GM20431 (cell line): ENCODE measurements at regions not wholly inside any gene's neighbourhood (a gene's known extent, or its start where the extent isn't known, plus 50 kb on each side); places are given as distances from the start of the nearest gene placed in this dataset.

Experiments used
- in situ Hi-C: fragments of 300-500 bp; cut with MseI, MboI; formaldehyde crosslinking; loops from one replicate; pipeline ENCODE4 v1.15.0; 2020; ENCODE audit warnings: low sequenced_read_pairs; ENCODE audit not compliant: unreplicated experiment

DNA sequence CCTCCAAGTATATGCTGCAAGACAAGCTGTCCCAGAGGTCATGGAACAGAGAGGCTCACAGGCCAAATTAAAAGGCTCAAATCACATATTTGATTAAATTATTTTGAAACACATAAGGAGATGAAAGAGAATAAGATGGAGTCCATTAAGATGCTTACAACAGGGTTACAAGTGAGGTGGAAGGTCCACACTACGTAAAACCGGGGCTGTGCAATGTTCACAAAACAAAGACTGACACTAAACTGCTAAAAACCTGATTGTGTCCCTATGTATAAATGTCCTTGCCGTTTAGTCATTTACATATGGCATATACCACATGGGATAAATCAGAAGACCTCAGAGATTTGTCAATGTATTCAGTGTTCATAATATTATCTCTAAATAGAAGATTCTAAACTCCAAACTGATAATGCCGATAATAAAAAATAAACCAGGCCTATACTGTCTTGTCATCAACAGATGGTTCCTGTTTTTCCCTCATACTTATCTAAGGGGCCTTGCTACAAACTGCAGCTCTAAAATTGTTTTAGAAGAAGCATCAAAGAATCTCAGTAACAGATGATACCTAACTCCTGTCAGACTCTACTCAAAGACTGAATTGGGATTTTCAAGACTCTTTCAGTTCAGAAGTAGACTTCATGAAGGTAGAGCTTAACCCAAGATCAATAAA is 51.8 kb upstream of the RIPOR2 start:
- in situ Hi-C loops: no loop called here

DNA sequence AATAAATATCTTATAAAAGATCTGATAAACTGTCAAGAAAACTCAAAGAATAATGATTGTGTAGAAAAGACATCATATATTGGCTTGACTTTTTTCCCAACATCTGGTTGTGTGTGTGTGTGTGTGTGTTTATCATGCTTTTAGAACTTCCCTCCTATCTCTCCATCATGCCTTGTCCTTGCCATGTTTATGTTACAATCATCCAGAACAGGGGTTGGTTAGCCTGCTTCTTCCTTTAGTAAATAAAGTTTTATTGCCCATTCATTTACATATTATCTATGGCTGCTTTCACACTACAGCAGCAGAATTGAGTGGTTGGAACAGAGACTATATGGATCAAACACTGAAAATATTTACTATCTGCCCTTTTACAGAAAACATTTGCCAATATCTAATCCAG is 52.8 kb upstream of the RIPOR2 start:
- in situ Hi-C loops: no loop called here

- in situ Hi-C loops: loop anchor here (10.0 kb wide), 1 partner anchor 136 kb away; no protein-coding TSS in a partner anchor
These were observed 54.6 kb upstream of the RIPOR2 start for GRCh38 chr6:24990236-24990845.

- in situ Hi-C loops: loop anchor here (10.0 kb wide), 1 partner anchor 136 kb away; no protein-coding TSS in a partner anchor
These were observed 55.4 kb upstream of the RIPOR2 start for GRCh38 chr6:24990944-24991809.

DNA sequence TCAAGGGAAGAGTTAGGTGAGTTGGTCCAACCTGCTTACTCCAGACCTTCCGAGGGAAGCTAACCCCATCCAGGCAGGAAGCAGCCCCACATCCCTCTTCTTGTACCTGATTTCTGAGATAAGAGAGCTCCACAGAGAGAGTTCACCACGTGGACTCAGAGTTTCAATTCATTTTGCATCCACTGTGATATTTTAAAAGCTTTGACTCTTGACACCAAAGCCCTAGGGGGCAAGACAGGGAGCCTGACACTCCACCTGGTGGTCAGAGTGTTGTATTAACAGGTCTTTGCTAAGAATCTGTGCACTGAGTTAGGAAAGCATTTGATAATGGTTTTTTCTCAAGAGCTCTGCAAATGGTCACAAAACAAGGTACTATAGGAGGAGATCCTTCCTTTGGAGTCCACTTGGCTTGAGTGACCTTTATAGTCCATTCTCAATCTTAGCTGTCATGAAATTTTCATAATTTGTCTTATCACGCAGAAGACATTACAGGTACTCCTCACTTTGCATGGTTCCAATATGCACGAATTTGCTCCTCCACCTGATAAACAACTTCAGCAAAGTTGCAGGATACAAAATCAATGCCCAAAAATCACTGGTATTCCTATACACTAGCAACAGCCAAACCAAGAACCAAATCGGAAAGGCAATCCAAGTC is 56.2 kb upstream of the RIPOR2 start:
- in situ Hi-C loops: loop anchor here (10.0 kb wide), 1 partner anchor 137 kb away; no protein-coding TSS in a partner anchor

GRCh38 chr6:24994812-24995211 is 59.1 kb upstream of the RIPOR2 start:
- in situ Hi-C loops: loop anchor here (10.0 kb wide), 1 partner anchor 140 kb away; no protein-coding TSS in a partner anchor

- in situ Hi-C loops: loop anchor here (10.0 kb wide), 1 partner anchor 140 kb away; no protein-coding TSS in a partner anchor
These were observed 59.5 kb upstream of the RIPOR2 start for GRCh38 chr6:24995270-24995669.

DNA sequence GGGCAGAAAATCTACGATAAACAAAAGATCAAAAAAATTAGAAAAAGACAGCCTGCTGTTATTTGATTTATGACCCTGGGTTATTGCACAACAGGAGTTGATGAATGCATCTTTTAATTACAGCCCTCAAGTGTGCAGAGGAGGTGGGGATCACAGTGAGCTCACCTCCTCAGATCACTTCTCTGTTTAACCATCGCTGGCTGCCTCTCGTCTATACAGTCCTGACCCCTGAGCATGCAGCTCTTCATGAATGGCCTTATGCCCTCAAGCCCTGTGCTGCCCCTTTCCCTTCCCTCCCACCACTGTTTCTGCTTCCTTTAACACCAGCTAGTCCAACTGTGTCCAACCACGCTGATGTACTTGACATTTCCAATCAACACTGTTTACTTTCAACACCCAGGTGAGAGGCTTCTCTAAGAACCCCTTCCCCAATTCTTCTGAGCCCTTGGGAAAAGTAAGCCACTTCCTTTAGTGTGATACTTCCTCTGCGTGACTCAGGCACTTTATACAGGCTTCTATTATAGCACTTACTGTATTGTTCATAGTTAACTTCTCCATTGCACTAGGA is 60.6 kb upstream of the RIPOR2 start:
- in situ Hi-C loops: loop anchor here (10.0 kb wide), 1 partner anchor 142 kb away; no protein-coding TSS in a partner anchor

DNA sequence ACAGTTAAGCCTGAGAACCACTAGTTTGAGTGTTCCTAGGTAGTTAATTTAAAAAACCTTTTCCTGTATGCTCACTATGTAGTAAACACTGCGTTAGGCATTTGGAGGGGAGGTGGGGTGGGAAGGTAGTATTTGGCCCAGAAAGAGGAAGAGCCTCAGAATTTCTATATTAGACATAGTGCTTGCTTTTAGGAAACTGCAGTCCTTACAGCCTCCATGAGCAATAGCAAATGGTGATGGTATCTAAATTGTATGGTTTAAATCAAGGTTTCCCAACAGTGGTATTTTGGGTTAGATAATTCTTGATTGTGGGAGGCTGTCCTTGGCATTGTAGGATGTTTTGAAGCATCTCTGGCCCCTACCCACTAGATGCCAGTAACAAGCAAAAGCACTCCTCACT is 61.5 kb upstream of the RIPOR2 start:
- in situ Hi-C loops: loop anchor here (10.0 kb wide), 1 partner anchor 142 kb away; no protein-coding TSS in a partner anchor

DNA sequence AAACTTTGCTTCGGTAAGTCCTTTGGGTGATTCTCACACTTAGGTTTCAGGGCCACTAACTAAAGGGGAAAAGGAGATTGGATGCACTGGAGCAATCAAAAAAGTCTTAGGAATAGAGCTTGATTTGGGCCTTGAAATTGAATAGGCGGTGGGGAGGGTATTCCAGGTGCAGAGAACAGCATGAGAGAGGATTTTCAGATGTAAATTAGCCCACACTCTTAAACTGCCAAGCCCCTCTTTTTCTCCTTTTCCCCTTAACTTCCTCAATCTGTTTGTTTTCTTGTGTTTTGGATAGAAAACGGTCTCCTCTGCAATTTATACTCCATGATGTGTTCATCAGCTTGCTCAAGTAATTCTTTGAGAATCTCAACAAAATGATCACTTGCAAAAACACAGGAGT is 62.1 kb upstream of the RIPOR2 start:
- in situ Hi-C loops: loop anchor here (10.0 kb wide), 1 partner anchor 143 kb away; no protein-coding TSS in a partner anchor

DNA sequence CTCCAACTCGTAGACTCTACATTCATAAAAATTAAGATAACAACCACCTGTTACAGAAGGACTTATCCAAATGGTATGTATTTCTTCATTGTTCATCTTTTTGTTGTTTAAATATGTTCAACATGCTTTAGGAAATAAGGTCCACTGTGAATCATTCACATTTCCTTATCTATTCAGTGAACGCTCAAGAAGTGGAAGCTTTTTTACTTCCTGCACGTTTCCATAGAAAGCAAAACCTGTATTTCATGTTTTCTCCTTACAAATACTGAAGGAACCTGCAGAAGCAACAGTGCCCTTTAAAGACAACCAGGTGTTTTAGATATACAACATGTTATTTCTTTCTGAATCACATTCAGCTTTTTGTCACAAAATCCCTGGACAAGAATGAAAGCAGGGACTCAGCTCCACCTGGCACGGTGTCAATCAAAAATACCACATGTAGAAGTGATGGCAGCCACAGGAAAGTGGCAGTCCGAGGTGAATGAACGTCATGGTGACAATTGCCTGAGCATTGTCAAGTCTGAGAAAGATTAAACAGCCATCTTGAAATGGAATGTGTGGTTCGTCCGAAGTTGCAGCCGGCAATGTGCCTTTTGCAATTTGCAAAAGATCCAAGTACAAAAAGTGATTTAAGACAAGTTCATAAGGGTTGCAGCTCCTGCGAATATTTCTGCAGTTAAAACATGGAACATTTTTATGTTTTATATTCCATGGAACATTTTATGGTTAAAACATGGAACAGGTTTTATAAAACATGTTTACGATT is 66.7 kb upstream of the RIPOR2 start:
- in situ Hi-C loops: no loop called here

DNA sequence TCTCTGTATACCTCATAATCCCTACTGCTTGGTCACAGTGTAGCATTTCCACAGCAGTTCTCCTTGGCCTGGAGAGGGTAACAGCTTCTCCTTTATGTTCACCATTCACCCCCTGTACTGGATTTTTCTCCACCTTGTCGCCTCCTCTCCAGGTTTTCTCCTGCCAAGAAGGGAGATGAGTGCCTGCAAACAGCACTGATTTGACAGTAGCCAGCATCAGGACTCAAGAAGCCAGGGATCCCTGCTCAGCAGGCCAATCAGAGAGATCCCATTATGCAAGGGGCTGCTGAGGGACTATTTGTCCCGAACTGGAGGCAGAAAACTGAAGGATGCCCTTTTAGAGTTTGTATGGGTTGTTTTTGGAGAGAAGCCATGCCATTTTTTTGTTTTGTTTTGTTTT is 68.6 kb upstream of the RIPOR2 start:
- in situ Hi-C loops: no loop called here

GRCh38 chr6:25005010-25005409 is 69.2 kb upstream of the RIPOR2 start:
- in situ Hi-C loops: no loop called here

- in situ Hi-C loops: no loop called here
These were observed 70.3 kb upstream of the RIPOR2 start for GRCh38 chr6:25006075-25006474.

GRCh38 chr6:25006565-25007001 is 70.8 kb upstream of the RIPOR2 start:
- in situ Hi-C loops: no loop called here

DNA sequence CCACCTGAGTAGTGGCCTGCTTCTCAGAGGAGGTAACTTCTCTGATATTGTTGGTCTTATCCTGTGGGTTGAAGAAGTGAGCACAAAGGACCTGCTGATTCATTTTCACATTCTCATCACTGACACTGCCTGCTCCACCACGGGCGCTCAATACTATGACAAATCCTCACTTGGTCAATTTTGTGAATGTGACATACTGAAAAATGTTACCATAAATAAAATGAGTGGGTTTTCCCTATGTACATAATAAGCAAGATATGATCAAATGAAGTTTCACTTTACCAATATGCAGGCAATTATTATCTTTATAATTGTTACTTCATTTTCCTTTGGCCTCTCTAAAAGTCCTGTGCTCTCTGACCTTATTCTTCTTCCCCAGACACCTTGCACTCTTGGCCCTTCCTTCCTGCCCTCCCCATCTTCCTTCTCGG is 71.5 kb upstream of the RIPOR2 start:
- in situ Hi-C loops: no loop called here

GRCh38 chr6:25008707-25009392 is 73.1 kb upstream of the RIPOR2 start:
- in situ Hi-C loops: no loop called here

DNA sequence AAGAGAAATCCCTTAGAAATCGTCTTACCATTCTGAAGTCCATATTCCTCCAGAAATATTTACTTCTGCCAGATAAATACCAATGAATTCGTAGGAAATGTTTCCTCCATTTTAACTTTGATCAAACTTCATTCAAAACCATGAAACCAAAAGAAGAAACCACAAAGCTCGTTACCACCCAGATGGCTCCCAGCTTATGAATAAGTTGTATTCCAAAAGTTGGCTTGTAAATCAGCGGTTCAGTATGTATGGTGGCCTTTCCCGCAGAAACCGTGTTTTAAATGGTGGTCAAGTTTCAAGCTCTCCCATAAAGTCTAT is 73.6 kb upstream of the RIPOR2 start:
- in situ Hi-C loops: no loop called here
